HG02798 (cell line): ENCODE measurements at regions not wholly inside any gene's neighbourhood (a gene's known extent, or its start where the extent isn't known, plus 50 kb on each side); places are given as distances from the start of the nearest gene placed in this dataset.
A peak's percentile ranks its signal among the peaks of the same experiment; 100 is the strongest.
"Not testable (repeated sequence)": the region's sequence is repeated elsewhere in the genome, so short reads cannot be mapped to it uniquely, and the experiment has no call there.

ENCODE experiments used
- ATAC-seq: cut with Tn5 transposase; IDR thresholded peaks from one replicate; pipeline ENCODE4 v1.9.1; 2021; ENCODE audit warnings: mild to moderate bottlenecking; ENCODE audit not compliant: unreplicated experiment, poor library complexity

DNA sequence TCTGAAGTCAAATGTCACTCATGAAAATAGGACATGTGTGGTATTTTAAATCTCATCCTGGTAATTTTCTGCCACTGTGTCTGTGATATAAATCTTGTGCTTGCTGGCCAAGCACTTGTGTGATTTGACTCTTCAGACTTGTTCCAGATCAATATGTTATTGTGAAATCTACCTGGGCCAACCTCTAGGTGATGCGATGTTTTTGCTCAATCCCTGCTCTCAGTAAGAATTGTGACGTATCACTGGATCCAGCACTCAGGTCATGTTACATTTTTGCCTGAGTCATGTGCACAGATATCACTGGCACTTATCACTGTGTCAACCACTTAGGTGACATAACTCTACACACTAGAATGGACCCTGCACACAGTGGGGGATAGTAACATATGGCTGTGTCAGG is 100.4 kb upstream of the BPY2C start:
- ATAC-seq: not testable (repeated sequence)

GRCh38 chrY:25148007-25148406 is 96.1 kb upstream of the BPY2C start:
- peak; percentile 99 for ATAC-seq

- not testable (repeated sequence) for ATAC-seq
These were observed 80.4 kb upstream of the BPY2C start for GRCh38 chrY:25132139-25132849.

GRCh38 chrY:25120897-25121296 is 69.0 kb upstream of the BPY2C start:
- not testable (repeated sequence) for ATAC-seq

- not testable (repeated sequence) for ATAC-seq
These were observed 56.3 kb upstream of the BPY2C start for GRCh38 chrY:25108180-25108579.
